Kasumi-1 (cell line): ENCODE measurements at regions not wholly inside any gene's neighbourhood (a gene's known extent, or its start where the extent isn't known, plus 50 kb on each side); places are given as distances from the start of the nearest gene placed in this dataset.
"Not testable (repeated sequence)": the region's sequence is repeated elsewhere in the genome, so short reads cannot be mapped to it uniquely, and the experiment has no call there.

Experiments
- DNase-seq, 2 experiments: peaks; one replicate each; lab custom pipeline; 2025; lab: John Stamatoyannopoulos, UW

DNA sequence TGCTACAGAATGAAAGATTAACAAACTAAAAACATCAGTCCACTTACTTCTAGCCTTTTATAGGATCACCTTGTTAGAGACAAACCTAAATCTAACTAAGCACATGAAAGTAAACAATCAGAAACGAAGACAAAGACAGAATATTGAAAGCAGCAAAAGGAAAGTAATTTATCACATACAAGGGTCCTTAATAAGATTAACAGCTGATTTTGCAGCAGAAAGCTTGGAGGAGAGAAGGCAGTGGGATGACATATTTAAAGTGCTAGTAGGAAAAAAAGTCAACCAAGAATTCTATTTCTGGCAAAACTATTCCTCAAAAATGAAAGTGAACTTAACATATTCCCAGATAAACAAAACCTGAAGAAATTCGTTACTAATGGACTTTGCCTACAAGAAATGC is 286.4 kb downstream of the RWDD3 start:
- no peak for DNase-seq

DNA sequence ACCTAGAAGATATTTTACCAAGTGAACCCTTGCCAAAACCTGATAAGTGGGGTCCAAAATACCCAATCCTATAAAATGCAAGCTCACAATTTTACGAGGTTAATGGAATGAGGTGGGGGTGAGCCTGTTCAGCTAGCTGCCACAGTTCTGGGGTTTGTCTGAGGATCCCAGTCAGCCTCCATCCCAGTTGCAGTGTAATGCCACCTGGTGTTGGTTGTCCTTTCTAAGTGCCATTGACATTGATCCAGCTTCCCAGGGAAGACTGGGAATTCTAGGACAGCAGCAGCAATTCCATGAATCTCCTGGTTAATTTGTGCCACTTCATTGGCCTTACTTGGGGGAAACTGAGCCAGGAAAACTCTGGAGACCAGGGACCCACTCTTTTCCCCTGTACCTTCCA is 298.3 kb downstream of the RWDD3 start:
- no peak for DNase-seq

DNA sequence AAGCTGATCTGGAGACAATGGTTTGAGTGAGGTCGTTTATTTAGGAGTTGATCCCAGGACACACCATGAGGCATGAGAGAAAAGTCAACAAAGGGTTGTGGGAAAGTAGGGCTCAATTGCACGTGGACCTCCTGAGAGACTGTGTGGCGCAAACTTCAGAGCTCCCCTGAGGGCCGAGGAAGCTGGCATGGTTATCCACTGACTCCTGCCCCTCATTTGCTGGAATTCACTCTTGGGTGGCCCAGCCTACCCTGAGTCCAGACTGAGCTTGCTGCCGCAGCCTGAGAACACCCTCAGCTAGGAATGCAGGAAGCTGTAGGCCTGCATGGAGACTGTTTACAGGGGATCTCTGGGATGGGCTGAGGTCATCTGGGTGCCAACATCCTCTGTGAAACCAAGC is 301.0 kb downstream of the RWDD3 start:
- DNase-seq: no peak

DNA sequence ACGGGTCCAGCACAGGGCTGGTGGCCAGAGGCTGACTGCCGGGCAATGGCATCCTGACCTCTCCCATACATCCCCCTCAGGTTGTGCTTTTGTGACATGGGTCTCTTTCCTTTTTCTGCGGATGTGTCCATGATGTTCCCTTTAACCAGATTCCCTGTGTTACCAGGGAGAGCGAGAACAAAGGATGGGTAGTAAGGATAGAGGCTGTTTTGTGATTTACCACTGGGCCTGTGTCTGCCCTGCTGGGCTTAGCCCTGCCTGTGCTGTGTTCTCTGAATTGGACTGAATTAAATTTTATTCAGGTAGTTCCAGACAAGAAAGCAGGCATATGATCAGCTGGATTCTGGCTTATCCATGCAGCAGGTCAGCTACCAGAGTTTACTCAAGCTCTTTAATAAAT is 301.6 kb downstream of the RWDD3 start:
- no peak for DNase-seq

DNA sequence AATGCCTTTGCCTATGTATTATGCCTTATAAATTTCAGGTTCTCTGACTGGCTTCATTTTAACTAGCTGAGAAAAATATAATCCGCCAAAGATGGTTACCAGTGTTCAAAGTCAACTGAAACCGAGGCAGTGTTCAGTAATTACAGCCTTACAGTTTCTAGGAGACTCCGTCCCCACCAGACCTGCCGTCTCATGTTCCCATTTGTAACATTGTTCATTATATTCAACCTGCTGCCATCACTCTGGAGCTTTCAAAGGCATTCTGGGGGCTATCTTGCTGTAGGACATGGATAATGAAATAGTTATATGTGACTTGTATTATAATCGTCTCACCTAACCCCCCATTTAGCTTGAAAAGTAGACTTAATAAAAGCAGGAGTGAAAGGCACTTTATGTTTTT is 302.5 kb downstream of the RWDD3 start:
- no peak for DNase-seq

DNA sequence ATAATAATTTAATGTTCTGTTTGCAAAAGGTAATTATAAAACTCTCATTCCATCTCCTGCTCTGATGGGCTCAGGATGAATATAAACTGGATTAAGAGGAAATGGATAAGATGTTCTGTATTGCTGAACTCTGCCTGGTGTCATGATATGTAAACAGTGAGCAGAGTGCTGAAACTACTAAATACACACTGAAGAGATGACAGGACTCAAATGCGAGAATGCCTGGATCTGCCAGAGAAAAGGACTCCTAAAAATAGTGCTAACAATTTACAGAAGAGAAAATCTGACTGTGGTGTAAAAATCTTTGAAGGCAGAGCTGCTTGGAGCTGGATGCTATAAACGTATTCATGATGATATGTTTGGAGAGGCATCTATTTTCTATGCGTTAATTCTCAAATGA is 303.2 kb downstream of the RWDD3 start:
- DNase-seq: no peak

DNA sequence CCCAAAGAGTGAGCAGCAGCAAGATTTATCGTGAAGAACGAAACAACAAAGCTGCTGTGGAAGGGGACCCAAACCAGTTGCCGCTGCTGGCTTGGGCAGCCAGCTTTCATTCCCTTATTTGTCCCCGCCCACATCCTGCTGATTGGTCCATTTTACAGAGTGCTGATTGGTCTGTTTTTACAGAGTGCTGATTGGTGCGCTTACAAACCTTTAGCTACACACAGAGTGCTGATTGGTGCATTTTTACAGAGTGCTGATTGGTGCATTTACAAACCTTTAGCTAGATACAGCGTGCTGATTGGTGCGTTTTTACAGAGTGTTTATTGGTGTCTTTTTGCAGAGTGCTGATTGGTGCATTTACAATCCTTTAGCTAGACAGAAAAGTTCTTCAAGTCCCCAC is 304.2 kb downstream of the RWDD3 start:
- not testable (repeated sequence) for DNase-seq

DNA sequence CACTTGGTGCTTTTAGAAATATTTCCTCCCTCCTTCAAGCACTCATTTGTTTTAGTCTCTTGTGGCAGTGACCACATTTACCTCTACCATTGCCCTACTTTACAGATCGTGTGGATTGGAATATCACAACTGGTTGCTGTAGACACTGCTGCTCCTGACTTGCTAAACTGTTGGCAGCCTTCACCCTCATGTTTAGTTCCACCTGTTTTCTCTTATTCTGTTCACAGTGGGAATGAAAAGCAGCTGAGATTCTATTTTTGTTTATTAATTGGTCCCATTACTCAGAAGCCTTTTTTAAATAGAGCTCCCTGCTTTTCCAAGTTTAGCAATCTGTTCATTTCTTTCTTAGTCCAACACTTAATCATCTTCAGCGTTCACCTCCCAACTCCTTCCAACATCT is 308.9 kb downstream of the RWDD3 start:
- no peak for DNase-seq

DNA sequence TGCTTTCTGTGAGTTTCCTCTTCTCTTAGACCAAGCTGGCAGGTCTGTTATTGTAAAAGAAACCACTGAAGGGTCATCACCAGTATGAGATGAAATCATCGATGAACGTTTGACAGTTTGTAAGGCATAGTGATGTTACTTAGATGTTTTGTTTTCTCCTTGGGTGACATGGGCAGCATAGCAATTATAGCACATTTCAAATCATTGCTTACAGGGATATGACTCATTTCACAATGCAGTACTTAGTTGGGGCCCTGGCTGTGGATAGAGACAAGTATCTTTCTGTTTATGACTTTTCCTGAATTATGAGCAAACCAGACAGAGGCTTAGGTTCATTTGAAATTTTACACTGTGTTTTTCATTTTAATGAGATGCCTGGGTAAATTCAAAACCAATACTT is 313.0 kb downstream of the RWDD3 start:
- DNase-seq: no peak

DNA sequence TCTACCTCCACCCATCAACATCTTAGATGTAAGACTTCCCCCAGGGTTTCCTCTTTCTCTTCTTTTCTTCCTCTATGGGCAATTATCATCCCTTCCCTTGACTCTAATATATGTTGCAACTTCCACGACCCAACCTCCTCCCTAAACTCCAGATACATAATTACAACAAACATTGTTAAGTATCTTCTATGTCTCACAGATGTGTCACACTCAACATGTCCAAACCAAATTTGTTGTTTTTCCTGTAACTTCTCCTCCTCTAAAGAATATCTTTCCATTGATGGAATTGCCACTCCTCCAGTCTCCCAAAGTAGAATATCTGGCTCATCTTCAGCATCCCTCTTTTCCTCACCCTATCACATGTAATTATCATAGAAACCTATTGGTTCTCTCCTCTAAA is 314.2 kb downstream of the RWDD3 start:
- no peak for DNase-seq

DNA sequence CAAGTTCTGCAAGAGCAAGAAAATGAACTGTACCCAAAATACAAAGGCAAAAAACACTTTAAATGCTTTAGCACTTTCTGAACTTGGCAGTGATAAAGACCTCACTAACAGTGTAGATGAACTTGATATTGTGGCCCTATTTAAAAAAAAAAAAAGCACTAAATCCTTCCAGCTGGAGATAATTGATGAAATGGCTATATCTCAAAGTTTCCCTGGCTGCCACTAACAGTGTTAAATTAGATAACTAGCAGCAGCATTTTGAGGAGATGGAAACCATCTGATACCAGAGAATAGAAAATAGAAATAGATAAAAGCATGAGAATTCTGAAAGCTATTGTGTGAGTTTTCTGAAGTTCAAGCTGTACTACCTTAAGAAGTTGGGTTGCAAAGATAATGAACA is 317.2 kb downstream of the RWDD3 start:
- DNase-seq: no peak

DNA sequence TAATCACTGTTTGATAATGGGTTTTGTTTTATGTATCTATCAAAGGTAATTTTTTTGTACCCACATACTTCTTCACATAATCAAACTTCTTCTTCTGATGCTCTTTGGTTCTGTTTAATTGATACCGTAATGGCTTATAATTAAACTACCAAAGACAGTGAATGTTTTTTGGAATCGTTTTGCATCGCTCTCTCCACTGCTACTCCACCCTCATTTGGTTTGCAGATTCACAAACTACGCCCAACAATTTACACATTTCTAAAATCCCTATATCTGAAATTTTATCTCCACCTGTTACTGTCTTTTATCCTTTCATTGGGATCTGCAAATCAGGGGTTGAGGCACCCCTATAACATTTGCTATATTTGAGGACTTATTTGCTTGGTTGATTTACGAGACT is 319.6 kb downstream of the RWDD3 start:
- no peak for DNase-seq

DNA sequence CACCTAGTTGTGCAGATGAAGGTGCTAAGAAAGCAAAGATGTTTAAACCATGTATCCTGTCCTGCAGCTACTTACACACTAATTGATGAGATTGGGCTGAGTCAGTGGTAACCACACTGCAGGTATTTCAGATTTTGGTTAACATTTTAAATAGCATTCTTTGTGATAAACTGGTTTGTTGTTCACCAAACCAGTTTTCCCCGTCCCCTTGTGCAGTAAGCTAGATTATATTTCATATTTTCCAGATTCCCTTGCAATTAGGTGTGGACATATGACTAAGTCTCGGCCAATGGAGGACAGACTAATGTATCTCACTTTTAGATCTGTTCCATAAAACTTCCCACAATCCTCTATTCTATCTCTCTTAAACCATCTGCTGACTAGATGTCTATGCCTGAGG is 320.4 kb downstream of the RWDD3 start:
- DNase-seq: no peak

DNA sequence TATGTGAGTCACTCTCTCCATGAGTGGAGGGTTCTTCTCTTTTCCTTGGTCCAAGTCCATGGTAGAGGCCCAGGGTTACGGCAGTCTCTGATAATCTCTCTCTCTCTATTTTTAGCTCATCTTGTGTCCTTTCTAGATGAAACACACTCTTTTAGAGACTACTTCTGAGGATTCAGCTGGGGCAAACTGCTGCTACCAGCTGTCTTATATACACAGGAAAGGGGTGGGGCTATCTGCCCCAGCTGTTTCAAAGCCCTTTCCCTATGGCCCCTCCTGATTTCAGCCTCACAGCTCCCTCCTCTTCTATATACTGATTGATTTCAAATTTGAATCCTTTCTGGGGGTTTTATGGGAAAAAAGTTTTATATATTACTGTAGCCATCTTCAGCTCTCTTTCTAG is 324.8 kb downstream of the RWDD3 start:
- DNase-seq: no peak

DNA sequence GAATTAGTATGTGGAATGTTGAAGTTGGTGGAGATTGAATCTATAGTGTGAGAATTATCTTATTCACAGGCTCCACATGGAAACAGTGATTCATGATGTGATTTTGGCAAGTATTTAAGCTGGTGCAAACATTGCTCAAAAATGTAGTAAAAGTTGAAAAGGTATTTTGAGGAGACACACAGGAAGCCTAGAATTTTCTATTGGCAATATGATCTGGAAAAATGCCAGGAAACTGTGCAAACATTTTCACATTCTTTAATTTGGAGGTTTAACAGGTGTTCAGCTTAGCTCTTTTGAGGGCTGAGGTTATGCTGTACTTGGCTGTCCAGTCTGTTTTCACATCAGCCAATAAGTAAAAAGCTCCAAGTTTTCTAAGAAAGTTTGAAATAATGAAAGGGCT is 327.3 kb downstream of the RWDD3 start:
- DNase-seq: no peak

DNA sequence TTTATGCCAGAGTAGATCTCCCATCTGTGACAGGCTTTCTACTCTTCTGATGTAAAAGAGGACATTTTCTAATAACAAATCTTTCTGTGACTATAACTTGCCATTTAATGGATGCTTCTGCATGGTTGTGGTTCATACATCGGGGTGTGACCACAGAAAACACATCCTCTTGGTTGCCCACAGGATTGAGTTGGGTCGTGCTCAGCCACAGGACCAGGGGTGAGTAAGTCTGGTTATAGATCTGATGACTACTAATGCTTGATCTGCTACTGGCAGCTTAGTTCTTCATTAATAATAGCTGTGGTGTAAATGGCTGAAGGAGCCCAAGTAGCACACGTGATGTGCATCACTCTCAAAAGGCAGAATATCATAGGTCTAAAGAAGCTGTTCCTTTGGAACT is 328.2 kb downstream of the RWDD3 start:
- no peak for DNase-seq

DNA sequence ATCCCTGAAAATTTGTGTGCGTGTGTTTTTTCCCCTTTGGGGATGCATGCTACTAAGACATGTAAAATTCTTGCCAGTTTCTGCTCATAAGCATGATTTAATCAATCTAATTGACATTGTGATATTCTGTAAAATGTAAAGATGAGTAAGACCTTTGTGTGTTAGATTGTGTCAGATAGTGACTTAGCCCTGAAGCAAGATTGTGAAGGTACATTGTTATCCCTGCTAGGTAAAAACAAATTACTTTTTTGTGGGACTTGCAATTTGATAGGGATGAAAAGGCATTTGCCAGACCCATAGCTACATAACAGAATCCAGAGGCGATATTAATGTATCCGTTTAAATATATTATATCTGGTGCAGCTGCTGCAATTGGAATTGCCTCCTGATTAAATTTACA is 338.0 kb downstream of the RWDD3 start:
- no peak for DNase-seq

DNA sequence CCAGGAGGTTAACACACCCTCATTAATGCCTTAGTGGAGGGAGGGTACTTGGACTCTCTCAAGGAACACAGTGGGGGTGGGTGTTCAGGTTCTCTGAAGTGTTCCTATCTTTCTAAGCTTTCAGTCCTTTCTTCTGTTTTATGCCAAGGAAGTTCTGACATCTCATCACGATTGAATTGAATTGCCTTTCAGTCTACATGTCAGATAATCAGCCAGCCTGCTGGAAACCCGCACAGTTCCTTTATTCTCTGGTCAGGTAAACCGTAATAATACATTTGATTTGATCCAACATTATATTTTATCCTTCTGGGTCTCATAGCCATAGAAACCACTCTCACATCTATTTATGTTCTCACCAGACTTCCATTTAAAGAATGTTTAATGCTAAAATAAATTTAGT is 339.0 kb downstream of the RWDD3 start:
- no peak for DNase-seq

DNA sequence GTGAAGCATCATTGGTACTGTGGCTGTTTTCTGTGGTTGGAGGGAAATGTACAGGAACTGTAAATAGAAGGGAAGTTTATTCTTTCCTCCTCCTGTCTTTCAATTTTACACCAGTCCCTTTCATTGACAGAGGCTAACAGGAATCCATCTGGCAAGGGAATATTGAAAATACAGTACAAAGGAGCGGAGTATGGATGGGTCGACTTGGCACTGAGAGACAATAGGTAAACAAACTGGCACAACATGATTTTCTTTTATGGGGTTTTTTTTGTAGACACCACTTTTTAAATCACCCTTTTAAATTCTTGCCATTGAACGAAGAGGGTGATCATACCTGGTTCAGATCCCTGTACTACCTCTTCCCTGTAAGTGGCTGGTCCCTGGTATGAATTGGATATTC is 341.3 kb downstream of the RWDD3 start:
- no peak for DNase-seq

DNA sequence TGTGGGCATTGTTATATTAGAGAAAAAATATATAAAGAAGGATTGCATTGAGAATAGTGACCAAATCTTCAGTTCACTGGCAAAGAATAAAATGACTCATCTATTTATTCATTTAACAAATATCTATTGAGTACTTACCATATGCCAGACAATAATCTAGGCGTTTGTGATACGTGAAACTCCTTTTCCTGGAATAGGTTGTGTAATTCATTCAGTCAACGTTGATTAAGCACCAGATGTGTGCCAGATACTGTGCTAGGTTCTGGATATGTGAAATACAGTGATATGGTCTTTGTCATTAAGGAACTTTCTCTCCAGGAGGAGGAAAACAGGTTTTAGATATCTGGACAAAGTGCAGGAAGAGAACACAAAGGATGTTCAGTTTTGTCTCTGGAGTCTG is 344.5 kb downstream of the RWDD3 start:
- no peak for DNase-seq

DNA sequence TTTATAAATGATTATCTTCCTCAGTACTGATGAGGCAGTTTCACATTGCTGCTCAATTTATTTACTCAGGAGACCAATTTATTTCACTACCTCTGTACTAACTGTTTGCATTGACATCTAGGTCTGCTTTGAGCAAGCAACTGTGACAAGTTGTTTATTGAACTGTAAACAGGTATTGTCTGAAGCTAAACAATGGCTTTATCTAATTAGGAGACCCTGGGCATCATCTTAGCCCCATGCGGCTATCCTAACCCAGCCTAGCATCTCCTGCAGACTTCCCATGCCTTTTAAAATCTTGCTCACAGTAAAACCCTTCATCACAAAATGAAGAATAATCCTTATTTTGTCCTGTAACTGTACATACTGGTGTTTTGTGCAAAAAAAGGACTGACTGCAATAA is 348.2 kb downstream of the RWDD3 start:
- no peak for DNase-seq

DNA sequence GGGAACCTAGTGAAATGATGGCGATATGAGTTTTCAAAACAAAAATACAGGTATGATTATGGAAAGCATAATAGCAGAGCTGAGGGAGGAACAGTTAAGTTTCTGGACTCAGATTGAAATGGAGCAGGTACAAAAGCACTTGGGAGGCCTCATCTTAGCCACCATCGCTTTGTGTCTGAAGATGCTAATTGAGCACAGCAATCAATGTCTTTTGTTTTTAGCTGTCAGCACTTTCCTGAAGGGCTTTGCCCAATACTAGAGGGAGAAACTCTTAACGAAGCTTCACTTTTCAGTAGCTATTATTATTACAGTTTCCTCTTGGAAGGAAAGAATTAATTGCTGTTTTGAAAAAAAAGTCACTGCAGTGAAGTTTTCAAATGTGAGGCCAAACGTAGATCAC is 348.7 kb downstream of the RWDD3 start:
- DNase-seq: no peak

DNA sequence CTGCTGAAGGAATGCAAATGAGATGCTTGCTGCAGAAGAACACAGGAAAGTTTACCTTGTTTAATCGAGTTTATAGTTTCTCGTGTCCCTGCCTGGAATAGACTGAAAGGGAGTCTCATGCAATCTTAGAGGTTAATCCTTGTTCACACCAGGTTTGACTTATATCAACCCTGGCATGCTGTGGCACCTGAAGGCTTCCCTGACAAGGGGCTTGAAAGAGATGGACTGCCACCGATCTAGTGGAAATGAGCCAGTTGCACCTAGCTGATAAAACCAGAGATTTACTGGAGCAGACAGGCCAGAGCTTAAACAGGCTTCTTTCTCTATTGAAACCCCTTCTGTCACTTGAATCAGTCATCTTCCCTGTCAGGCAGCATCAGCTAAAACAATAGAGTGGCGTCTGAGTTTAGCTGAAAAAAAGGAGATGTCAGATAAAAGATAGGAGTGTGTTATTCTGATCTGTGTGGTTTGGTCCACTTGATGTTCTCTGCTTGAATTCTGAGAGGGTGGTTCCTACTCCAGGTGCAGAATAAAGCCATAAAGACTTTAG is 349.7 kb downstream of the RWDD3 start:
- DNase-seq: no peak

DNA sequence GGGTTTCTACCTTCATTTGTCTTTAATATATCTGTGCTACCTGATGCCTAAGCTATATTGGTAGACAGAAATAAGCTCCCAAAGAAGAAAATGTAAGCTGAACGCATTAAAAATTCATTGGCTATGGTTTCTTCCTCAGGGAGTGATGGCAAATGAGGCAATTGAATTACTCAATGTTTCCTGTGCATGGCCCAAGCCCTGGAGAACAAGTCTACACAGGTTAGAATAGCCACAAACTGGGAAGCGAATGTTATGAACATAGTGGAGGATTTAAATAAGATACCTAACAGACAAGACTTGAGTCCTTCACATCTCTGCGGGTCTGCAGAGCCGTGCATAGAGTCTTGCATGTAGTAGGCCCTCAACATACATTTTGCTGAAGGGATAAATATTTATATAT is 350.3 kb downstream of the RWDD3 start:
- no peak for DNase-seq

DNA sequence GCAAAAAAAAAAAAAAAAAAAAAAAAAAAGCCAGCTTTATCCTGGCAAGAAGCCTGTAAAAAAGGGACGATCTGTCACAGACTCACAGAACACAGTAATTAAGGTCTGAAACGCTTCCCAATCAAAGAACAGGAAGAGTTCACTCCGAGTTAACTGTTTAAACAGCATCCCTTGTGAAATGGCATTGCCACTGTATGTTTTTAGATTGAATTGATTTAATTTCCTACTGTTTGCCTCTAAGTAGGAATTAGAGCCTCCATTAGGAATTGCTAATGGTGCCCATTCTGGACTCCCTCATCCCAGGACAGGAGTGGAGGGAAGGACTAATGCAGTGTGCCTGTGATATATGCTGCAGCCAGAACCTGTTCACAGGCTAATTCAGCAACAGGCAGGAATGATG is 370.8 kb downstream of the RWDD3 start:
- no peak for DNase-seq
